HG03060 (cell line): ENCODE measurements at regions not wholly inside any gene's neighbourhood (a gene's known extent, or its start where the extent isn't known, plus 50 kb on each side); places are given as distances from the start of the nearest gene placed in this dataset.
"Not testable (repeated sequence)": the region's sequence is repeated elsewhere in the genome, so short reads cannot be mapped to it uniquely, and the experiment has no call there.

ENCODE experiments used
- ATAC-seq: cut with Tn5 transposase; IDR thresholded peaks from one replicate; pipeline ENCODE4 v1.9.1; 2021; ENCODE audit warnings: low read depth, moderate number of reproducible peaks; ENCODE audit not compliant: unreplicated experiment

DNA sequence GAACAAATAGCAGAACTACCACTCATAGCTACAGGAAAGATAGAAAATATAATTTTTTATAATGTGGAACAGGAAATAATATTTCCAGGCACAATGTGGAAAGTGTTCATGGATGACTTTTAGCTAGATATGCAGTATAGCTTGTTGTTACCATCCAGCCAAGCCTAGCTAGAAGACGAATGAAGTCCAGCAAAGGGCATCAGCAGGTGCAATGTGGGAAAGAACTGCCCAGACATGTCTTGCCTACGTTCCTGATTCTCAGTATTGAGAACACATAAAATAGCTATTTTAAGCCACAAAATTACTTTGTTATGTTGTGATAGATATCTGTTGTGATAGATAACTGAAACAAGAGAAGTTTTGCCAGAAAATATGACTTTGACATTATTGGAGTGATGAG lies 1690.0 kb upstream of the LRRTM3 start:
- ATAC-seq: no peak

DNA sequence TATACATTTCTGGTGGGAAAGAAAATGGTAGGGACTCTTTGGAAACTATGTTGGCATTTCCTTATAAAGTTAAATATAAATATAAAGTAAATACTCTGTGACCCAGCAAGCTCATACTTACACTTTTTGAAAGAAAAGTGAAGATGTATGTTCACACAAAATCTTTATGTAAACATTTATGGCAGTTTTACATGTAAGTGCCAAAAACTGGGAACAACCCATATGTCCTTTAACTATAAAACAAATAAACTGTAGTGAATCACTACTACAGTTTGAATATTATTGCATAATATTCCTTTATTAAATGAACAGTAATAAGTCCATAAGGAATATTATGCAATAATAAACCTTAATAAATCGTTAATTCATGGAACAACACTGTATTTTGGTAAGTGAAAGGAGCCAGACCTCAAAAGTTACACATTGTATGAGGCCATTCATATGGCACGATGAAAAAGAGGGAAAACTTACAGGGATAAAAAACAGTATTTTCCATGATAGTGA lies 1660.3 kb upstream of the LRRTM3 start:
- ATAC-seq: no peak

DNA sequence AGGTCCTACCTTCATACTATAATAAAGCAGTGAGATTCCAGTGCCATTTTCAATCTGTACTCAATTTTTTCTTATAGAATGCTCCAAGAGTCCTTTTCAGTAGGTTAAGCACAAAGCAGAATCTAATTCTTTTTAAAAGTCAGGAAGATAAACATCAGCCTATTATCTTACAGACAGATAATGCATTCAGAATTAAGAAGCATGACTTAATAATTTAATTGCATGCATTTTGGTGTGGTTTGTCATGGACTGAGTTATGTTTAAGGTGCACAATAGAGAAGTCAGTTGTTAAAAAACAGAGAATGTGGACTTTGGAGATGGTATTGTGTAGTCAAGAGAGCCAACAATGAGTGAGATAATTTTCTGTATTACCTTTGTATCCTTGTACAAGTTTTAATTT lies 1656.3 kb upstream of the LRRTM3 start:
- not testable (repeated sequence) for ATAC-seq

DNA sequence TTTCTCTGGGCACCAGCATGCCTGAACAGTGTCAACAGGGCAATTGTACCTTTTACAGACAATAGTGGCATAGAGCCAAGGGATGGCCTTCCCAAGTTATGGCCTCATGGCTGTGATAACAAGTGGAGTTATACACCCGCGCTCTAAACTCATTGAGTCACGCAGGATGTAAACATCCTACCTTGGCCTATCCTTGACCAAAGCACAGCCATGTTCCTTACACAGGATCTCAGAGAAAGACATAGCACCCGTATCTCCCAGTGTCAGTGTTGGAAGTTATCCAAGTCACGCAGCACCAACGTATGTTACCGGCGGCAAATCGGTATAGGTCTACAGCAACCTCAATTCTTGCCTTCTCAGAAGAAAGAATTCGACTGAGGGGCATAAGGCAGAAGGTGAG lies 1654.9 kb upstream of the LRRTM3 start:
- ATAC-seq: no peak

DNA sequence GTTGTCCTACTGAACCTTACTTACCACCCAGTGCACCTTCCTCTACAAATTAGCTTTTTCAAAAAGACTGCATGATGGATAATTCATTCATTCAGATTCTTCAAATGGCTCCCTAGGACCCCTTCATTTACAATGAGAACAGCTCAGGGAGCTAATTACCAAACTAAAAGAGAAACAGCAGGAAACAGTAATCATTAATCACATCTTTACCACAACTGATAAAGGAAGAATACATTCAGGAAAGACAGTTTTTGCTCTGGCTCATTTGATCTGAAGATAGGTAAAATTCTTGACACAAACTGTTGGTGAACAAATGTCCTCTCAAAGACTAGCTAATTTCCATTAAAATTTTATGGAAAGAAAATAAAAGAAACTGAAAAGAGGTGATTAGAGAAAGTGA lies 1652.7 kb upstream of the LRRTM3 start:
- no peak for ATAC-seq

DNA sequence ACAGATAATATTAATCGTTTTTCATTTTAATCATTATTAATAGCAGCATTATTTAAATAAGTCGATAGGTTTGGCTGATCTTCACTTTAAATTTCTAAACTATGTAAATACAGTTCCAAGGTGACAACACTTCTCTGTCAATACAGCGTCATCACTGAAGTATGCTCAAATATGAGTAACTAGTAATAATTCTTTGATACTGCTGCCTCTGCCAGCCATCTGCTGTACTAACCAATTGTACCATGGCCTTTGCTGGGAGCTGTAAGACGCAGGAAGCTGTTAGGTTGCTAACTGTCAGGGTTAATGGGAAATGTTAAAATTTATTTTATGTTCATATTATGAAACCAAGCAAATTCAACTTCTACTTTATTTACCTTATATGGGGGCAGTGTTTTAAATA lies 1650.5 kb upstream of the LRRTM3 start:
- ATAC-seq: no peak

DNA sequence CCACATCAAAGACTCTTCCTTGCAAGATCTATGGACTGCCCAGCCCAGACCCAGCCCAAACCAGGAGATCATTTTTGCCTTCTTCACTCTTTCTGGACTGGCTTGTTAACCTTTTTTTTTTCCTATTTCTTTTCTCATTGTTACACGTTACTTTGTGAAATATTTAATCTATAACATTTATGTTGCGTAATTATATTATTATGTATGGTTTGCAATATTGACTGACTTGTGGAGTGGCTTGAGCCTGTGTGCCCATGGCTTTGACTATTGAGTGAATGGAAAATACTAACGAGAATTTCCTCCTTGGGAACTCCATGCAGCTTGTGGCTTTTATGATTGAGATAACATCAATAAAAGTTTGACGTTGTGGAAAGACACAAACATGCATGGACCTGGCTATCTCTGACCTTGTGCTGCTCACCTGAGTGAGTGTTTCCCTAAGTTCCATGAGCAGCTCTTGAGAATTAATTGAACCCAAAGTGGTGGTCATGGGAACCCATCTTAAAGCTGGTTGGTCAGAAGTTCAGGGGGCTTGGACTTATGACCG lies 1641.3 kb upstream of the LRRTM3 start:
- ATAC-seq: no peak

DNA sequence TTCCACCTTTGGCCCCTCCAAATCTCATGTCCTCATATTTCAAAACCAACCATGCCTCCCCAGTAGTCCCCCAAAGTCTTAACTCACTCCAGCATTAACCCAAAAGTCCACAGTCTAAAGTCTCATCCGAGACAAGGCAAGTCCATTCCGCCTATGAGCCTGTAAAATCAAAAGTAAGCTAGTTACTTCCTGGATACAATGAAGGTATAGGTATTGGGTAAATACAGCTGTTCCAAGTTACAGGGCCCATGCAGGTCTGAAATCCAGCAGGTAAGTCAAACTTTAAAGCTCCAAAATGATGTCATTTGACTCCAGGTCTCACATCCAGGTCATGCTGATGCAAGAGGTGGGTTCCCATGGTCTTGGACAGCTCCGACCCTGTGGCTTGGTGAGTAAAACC lies 1640.1 kb upstream of the LRRTM3 start:
- ATAC-seq: not testable (repeated sequence)

DNA sequence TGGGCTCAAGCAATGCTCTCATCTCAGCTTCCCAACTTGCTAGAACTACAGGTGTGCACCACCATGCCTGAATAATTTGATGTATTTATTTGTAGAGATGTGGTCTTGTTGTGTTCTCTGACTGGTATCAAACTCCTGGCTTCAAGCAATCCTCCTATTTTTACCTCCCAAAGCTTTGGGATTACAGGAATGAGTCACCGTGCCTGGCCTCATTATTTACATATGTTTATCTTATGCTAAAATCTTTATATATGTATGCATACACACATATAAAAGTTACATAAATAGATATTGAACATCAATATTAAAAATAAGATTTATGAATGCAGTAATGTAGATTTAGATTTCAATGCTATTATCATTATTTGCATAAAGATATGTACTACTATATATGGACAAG lies 1634.5 kb upstream of the LRRTM3 start:
- ATAC-seq: no peak

DNA sequence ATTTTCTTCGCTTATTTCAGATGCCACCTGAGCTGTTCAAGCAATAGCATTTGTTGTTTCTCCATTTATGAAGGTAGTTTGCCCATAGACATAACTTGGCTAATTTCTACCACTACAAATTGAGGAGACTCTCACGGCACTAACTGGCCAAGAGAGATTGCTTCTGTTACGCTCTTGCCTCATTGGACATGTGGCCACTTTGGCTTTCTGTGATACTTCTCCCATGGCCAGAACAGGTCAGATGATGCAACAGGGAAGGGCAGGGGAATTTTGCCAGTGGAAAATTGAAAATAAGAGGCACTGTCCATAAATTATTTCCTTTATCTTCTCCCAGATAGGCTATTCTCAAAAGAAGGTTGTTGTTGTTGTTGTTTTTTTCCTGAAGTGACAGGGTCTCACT lies 1633.3 kb upstream of the LRRTM3 start:
- ATAC-seq: no peak

DNA sequence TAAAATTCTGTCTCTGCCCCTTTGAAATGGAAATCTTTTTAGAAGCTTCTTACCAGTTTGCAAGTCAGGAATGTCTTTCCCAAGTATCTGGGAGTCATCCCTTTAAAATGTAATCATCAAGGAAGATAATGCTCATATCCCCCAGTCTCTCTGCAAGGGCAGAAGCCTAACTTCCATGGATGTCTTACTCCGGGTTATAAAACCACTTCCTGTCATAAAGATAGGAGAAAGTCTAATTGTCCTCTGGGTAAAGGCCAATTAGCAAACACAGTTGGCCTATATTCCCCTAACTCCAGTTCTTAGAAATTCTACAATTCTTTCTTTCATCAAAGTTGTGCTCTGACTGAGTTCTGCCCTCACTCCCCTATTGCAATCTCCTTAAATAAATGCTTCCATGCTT lies 1631.5 kb upstream of the LRRTM3 start:
- no peak for ATAC-seq

DNA sequence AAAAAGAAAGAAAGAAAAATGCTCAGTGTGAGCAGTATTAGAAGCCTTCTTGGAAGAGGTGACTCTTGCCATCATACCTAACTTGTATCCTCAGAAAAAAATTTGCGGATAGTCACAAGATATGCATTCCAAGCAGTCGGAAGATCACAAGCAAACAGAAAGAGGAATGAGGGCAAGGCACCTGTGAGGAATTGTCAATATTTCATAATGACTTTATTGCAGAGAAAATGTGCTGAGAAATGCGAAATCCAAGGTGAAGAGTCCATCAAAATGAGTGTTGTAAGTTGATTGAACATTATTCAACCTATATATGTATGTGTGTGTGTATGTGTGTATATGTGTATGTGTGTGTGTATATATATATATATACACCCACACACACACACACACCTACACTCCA lies 1624.7 kb upstream of the LRRTM3 start:
- no peak for ATAC-seq

DNA sequence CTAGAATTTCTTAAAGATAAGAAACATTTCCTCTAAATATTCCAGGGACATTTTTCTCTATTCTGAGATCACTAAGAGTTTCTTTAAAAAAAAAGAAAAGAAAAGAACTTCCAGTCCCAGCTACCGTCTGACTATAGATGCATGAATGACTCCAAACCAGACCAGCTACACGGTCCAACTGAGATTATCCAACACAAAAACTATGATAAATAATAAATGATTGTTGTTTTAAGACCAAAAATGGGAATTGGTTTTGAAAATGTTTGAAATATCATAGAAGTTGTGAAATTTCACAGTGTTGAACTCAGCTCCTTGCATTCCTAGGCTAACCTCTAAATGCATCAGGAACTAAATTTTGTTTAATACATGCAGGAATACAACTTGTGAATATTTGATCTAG lies 1619.6 kb upstream of the LRRTM3 start:
- ATAC-seq: no peak

DNA sequence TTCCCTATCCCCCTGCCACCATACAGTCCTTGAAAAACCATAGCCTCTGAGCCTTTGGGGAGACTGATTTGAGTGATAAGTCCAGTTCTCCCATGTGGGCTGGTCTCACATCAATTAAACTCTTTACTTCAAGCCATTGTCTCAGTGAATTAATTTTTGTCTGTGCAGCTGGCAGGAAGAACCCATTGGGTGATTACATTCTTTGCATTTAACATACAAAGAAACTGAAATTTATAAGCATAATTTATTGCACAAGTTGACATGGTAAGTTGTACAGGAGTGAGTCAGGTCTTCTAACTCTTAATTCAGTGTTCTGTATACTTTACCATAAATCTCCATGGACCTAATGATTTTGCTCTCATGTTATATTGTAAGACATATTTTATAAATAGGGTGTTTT lies 1613.0 kb upstream of the LRRTM3 start:
- no peak for ATAC-seq

DNA sequence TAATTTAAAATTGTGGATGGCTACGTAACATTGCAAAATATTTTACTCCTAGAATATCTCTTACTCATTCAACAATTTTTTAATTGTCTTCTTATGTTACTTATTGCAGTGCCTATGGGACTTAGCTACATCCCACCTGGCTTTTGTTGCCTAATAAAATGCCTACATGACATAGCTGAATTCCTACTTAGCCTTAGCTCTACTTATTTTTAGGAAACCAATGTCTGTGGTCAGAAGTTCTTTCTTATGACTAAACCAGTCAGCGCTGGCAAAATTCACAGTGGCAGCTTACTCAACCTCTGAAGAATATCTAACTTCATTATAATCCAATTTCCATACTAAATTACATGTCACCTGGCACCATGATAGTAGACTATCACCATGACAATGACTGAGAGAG lies 1612.4 kb upstream of the LRRTM3 start:
- ATAC-seq: no peak

DNA sequence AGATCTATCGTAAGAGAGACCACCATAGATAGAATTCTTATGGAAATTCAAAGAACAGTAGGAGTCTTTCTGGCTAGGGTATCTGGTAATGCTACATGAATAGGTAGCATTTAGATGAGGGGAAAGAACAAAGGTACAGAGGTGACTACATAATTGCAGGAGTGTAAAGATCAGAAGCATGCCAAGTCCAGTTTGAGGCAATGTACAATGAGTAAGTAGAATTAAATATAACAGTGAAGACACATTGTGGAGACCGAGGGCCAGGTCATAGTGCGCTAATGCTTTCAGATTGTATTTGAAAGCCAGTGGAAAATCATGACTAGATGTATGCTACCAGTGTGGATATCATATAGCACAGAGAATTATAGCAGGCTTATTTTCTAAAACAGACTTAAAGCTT lies 1611.6 kb upstream of the LRRTM3 start:
- no peak for ATAC-seq

DNA sequence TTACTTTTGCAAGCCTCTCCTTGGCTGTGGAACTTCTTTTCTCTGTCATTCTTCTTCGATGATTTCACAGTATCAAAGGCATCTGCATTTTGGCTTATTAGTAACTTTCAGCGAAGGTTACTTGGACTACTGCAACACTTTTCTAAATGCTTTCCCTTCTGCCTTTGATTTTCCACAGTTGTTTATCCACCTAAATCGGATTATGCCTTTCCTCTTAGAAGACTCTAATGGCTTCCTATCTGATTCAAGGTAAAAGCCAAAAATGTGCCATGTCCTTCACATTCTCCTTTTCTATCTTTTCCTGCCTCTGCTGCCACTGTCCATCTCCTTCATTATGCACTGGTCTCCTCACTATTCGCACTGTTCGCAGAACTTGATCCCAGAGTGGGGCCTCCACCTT lies 1606.3 kb upstream of the LRRTM3 start:
- ATAC-seq: no peak

DNA sequence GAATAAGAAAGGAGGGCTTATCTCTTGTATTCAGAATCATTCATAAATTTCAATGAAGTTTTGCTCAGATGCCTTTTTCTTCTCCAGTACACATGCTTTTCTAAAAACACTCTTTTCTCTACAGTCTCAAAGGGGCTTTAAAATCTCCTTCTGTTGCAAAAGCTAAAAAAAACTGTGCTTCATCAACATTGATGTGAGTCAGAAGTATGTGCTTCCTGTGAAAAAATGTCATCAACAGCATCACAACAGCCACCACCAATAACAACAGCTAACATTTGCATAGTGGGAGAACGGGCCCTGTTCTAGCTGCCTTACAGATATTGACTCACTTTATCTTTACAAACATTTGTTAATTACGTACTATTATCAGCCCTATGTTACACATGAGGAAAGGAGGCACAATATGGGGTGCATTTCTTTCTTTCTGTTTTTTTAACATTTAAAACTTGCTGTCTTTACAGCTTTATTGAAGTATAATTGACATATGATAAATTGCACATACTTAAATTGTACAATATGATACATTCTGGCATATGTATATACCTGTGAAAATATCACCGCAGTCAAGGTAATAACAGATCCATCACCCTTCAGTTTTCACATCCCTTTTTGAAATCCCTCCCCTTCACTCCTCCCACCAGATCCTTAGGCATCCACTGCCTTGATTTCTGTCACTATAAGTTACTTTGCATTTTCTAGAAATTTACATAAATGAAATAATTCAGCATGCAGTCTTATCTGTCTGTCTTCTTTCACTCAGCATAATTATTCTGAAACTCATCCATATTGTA lies 1605.4 kb upstream of the LRRTM3 start:
- ATAC-seq: no peak

DNA sequence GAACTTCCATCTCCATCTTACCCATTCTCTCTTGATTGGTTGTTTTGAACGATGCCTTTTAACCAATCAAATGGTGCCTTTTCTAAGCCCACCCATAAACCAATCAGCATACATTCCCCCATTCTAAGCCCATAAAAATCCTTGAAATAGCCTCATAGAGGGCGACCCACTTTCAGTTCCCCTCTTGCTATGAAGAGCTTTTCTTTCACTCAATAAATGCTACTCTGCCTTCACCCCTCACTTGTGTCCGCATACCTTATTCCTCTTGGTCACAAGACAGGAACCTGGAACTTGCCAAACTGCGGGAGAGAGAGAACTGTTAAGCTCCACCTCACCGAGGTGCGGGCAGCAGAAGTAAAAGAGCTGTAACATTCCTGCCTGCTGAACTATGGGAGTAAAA lies 1602.0 kb upstream of the LRRTM3 start:
- ATAC-seq: no peak

DNA sequence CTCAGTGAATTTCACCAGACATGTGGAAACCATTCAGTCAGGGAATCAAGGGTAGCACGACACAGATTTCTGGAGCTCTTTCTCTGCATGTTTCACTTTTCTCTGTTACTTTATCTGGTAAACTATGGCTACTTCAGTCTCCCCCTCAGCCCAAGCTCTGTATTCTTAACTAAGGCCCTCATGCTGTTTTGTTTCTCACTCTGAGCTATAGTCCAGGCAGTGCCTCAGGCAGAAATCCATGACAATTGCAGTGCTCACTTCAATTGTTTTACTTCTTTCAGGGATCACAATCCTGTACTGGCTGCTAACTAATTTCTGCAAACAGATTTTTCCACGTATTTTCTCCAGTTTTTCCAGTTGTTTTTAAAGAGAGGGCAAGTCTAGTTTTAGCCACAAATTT lies 1599.9 kb upstream of the LRRTM3 start:
- no peak for ATAC-seq

DNA sequence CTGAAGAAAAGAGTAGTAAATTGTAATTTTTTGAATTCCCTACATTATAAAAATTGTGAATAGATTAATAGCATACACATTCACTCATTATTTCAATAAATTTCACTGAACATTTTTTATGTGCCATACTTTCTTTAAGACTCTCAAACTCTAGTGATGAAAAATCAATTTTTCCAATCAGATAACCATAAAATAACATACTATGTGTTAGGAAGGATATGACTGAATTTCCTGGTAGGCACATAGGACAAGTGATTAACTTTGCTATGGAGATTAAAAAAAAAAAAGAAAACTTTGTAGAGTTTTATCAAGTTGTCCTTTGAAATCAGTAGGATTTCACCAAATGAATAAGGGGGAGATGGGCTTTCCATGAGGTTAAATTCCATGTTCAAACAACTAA lies 1597.3 kb upstream of the LRRTM3 start:
- ATAC-seq: no peak

DNA sequence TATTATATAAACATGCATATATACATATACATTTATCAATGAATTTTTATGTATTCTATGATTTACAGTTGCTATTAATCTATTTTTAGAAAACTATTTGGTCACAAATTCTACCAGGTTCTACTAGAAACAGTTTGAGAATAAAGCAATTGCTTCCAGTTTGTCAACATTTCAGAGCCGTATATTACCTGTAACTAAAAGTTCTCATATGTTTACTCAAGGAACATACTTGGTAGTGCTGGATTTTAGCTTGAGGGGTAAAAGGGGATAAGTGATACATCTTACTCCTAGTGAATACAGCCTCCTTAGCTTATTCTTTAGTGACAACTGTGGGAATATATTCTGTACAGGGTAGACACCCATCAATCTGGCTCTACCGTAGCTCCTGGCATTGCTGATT lies 1590.5 kb upstream of the LRRTM3 start:
- ATAC-seq: no peak
